ENCODE measurements at regions not wholly inside any gene's neighbourhood (a gene's known extent, or its start where the extent isn't known, plus 50 kb on each side); places are given as distances from the start of the nearest gene placed in this dataset.

GRCh38 chr3:111352585-111352984 lies 189.4 kb upstream of the CD96 start:
- DNase-seq: no peak

GRCh38 chr3:111359261-111360030 lies 182.6 kb upstream of the CD96 start:
- DNase-seq: no peak

- no peak for DNase-seq
Observed at GRCh38 chr3:111362381-111363009, 179.5 kb upstream of the CD96 start.

GRCh38 chr3:111366515-111366914 lies 175.5 kb upstream of the CD96 start:
- no peak for DNase-seq

GRCh38 chr3:111368056-111368455 lies 173.9 kb upstream of the CD96 start:
- DNase-seq: no peak

- no peak for DNase-seq
Observed at GRCh38 chr3:111369958-111370357, 172.0 kb upstream of the CD96 start.

GRCh38 chr3:111373239-111373638 lies 168.8 kb upstream of the CD96 start:
- no peak for DNase-seq

GRCh38 chr3:111373861-111374260 lies 168.1 kb upstream of the CD96 start:
- DNase-seq: no peak

GRCh38 chr3:111385971-111386495 lies 156.0 kb upstream of the CD96 start:
- no peak for DNase-seq

GRCh38 chr3:111392894-111393398 lies 149.1 kb upstream of the CD96 start:
- no peak for DNase-seq

- DNase-seq: no peak
Observed at GRCh38 chr3:111412656-111413055, 129.3 kb upstream of the CD96 start.

- DNase-seq: peak; percentile 15
Observed at GRCh38 chr3:111414531-111414930, 127.5 kb upstream of the CD96 start.

- DNase-seq: peak; percentile 15
Observed at GRCh38 chr3:111415018-111415417, 127.0 kb upstream of the CD96 start.

- no peak for DNase-seq
Observed at GRCh38 chr3:111418391-111418790, 123.6 kb upstream of the CD96 start.

- no peak for DNase-seq
Observed at GRCh38 chr3:111428301-111428700, 113.7 kb upstream of the CD96 start.

- no peak for DNase-seq
Observed at GRCh38 chr3:111434941-111435622, 106.9 kb upstream of the CD96 start.

GRCh38 chr3:111438283-111438682 lies 103.7 kb upstream of the CD96 start:
- no peak for DNase-seq

GRCh38 chr3:111454551-111454950 lies 87.4 kb upstream of the CD96 start:
- no peak for DNase-seq

GRCh38 chr3:111465081-111465670 lies 76.8 kb upstream of the CD96 start:
- peak; percentile 2 for DNase-seq

GRCh38 chr3:111470032-111470431 lies 72.0 kb upstream of the CD96 start:
- no peak for DNase-seq

- no peak for DNase-seq
Observed at GRCh38 chr3:111471831-111472230, 70.2 kb upstream of the CD96 start.

- DNase-seq: no peak
Observed at GRCh38 chr3:111472556-111472955, 69.4 kb upstream of the CD96 start.
